CD4-positive, alpha-beta T cell treated with Interleukin-12 subunit alpha and Interleukin-12 subunit beta, for 1 hour (primary cell): ENCODE measurements at regions not wholly inside any gene's neighbourhood (a gene's known extent, or its start where the extent isn't known, plus 50 kb on each side); places are given as distances from the start of the nearest gene placed in this dataset.
"Not testable (repeated sequence)": the region's sequence is repeated elsewhere in the genome, so short reads cannot be mapped to it uniquely, and the experiment has no call there.

Experiments
- DNase-seq: peaks from one replicate; pipeline ENCODE4 v3.0.0-alpha.2; 2020

GRCh38 chr6:104676679-104677078 is 183.0 kb downstream of the HACE1 start:
- DNase-seq = not testable (repeated sequence)

- DNase-seq = not testable (repeated sequence)
Measured at GRCh38 chr6:104675161-104675560, 184.6 kb downstream of the HACE1 start.

- DNase-seq = not testable (repeated sequence)
Measured at GRCh38 chr6:104673078-104673477, 186.6 kb downstream of the HACE1 start.

- not testable (repeated sequence) for DNase-seq
Measured at GRCh38 chr6:104671591-104671891, 188.2 kb downstream of the HACE1 start.

- DNase-seq = peak; percentile 20
Measured at GRCh38 chr6:104670834-104671590, 188.7 kb downstream of the HACE1 start.

- DNase-seq = no peak
Measured at GRCh38 chr6:104669483-104669882, 190.2 kb downstream of the HACE1 start.

GRCh38 chr6:104656235-104656634 is 203.5 kb downstream of the HACE1 start:
- no peak for DNase-seq

- DNase-seq = no peak
Measured at GRCh38 chr6:104653781-104654180, 205.9 kb downstream of the HACE1 start.

- DNase-seq = no peak
Measured at GRCh38 chr6:104648347-104648746, 211.4 kb downstream of the HACE1 start.

- DNase-seq = no peak
Measured at GRCh38 chr6:104644848-104645247, 214.9 kb downstream of the HACE1 start.

GRCh38 chr6:104642871-104643270 is 216.8 kb downstream of the HACE1 start:
- no peak for DNase-seq

- no peak for DNase-seq
Measured at GRCh38 chr6:104640761-104641160, 219.0 kb downstream of the HACE1 start.

GRCh38 chr6:104640150-104640700 is 219.5 kb downstream of the HACE1 start:
- no peak for DNase-seq

- no peak for DNase-seq
Measured at GRCh38 chr6:104639668-104640067, 220.1 kb downstream of the HACE1 start.

GRCh38 chr6:104638841-104639290 is 220.9 kb downstream of the HACE1 start:
- DNase-seq = no peak

- DNase-seq = no peak
Measured at GRCh38 chr6:104633125-104633524, 226.6 kb downstream of the HACE1 start.

- DNase-seq = no peak
Measured at GRCh38 chr6:104632588-104632987, 227.1 kb downstream of the HACE1 start.

- DNase-seq = no peak
Measured at GRCh38 chr6:104630955-104631354, 228.8 kb downstream of the HACE1 start.

- no peak for DNase-seq
Measured at GRCh38 chr6:104630522-104630921, 229.2 kb downstream of the HACE1 start.

- DNase-seq = no peak
Measured at GRCh38 chr6:104629826-104630225, 229.9 kb downstream of the HACE1 start.

GRCh38 chr6:104625536-104625935 is 234.2 kb downstream of the HACE1 start:
- no peak for DNase-seq

GRCh38 chr6:104623052-104623690 is 236.5 kb downstream of the HACE1 start:
- DNase-seq = no peak

GRCh38 chr6:104621396-104621795 is 238.3 kb downstream of the HACE1 start:
- no peak for DNase-seq

GRCh38 chr6:104617591-104617990 is 242.1 kb downstream of the HACE1 start:
- no peak for DNase-seq
